HL-60/S4 treated with retinoic acid at 250 ng/mL for 4 days and 3 days (cell line): ENCODE measurements at regions not wholly inside any gene's neighbourhood (a gene's known extent, or its start where the extent isn't known, plus 50 kb on each side); places are given as distances from the start of the nearest gene placed in this dataset.

ENCODE experiments used
- in situ Hi-C: fragments of 300-500 bp; cut with MboI; formaldehyde crosslinking; loops from 2 replicates; pipeline ENCODE4 v1.7.0; 2022; ENCODE audit warnings: low sequenced_read_pairs

DNA sequence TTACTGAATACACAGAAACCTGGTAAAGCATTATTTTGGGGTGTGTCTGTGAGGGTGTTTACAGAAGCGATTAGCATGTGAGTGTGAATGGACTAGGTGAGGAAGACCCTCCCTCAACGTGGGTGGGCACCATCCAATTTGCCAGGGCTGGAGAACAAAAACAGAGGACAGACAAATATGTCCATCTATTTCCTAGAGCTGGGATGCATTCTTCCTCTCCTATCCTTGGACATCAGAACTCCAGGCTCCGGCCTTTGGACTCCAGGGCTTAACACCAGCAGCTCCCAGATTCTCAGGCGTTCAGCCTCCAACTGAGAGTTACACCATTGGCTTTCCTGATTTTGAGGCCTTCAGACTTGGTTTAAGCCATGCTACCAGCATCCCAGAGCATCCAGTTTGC lies 65.8 kb upstream of the CHD1 start:
- in situ Hi-C loops = no loop called here

DNA sequence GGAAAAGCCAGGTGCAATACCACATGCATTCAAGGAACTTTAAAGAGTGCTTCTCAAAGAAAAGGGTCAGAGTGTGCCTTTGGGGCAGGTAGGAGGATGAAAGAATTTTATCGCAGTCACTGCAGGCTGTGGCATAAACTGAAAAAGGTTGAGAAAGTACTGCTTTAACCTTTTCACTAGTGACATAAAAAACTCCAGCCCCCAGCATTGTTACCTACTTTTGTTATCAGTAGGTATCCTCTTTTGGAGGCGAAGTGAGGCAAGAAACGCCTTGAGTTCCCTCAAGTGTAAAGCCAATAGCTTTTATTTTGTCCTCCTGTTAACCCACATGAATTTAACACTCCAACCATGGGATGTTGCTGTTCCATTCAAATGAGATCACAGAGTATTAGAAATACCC lies 64.7 kb upstream of the CHD1 start:
- in situ Hi-C loops = no loop called here

DNA sequence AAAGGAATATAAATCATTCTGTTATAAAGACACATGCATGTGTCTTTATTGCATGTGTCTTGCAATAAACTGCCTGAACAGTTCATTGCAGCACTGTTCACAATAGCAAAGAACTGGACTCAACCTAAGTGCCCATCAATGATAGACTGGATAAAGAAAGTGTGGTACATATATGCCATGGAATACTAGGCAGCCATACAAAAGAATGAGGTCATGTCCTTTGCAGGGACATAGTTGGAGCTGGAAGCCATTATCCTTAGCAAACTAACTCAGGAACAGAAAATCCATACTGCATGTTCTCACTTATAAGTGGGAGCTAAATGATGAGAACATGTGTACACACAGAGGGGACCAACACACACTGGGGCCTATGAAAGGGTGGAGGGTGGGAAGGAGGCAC lies 63.7 kb upstream of the CHD1 start:
- in situ Hi-C loops = no loop called here

DNA sequence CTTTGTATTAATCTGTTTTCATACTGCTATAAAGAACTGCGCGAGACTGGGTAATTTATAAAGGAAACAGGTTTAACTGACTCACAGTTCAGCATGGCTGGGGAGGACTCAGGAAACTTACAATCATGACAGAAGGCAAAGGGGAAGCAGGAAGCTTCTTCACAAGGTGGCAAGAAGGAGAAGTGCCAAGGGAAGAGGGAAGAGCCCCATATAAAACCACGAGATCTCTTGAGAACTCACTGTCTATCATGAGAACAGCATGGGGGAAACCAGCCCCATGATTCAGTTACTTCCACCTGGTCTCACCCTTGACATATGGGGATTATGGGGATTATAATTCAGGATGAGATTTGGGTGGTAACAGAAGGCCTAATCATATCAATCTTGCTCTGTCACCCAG lies 60.9 kb upstream of the CHD1 start:
- in situ Hi-C loops = no loop called here

DNA sequence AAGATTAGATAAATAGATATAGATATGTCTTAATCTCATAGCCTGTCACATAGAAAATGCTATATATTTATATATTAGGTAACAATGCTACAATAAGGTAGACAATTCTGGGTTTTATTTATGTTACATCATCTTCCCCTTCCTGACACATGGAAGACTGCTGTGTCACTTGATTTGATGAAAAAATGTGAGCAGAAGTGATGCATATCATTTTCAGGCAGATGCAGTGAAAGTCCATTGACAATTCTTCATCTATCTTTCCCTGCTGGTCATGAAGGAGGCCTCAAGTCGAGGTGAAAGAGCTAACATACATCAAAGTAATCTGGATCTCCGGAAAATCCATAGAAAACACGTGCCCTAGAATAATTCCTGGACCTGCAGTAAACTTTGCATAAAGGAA lies 57.8 kb upstream of the CHD1 start:
- in situ Hi-C loops = no loop called here

DNA sequence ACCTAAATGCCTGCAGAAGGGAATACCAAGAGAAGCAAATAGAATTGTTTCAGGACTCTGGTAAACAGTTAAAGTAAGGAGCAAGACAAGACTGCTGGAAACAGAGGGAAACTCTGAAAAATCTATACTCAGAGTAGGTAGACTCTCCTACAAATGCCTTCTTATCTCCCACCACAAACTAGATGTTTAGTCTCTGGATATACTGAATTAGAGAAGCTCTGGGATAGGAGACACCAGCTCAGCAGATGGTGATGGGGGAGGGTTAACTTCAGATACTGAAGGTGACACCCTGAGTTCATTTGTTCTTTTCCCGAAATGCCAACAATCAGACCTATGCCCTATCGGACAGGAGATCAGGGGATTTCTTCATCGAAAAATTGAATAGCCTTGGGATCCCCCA lies 54.1 kb upstream of the CHD1 start:
- in situ Hi-C loops = no loop called here
